Loucy (cell line): ENCODE measurements at regions not wholly inside any gene's neighbourhood (a gene's known extent, or its start where the extent isn't known, plus 50 kb on each side); places are given as distances from the start of the nearest gene placed in this dataset.

ENCODE experiments used
- CTCF ChIP-seq: fragments of 200-600 bp; sonication (generic); conservative IDR thresholded peaks from 2 replicates; pipeline ENCODE4 v1.5.1; 2014; ENCODE audit warnings: mild to moderate bottlenecking, antibody characterized with exemption, low read length
- EZH2phosphoT487 ChIP-seq: fragments of 200-600 bp; IDR thresholded peaks from 2 replicates; pipeline ENCODE4 v1.6.1; 2018; ENCODE audit warnings: antibody characterized with exemption, mild to moderate bottlenecking, moderate library complexity, borderline replicate concordance

GRCh38 chr1:88302843-88303486, 381.1 kb upstream of the PKN2 start:
- TF ChIP-seq CTCF (peak; percentile 37; the same call in 1 of the 2 replicates), EZH2phosphoT487 (no peak)
